HCT116 (cell line): ENCODE measurements at regions not wholly inside any gene's neighbourhood (a gene's known extent, or its start where the extent isn't known, plus 50 kb on each side); places are given as distances from the start of the nearest gene placed in this dataset.

Source experiments
- ATAC-seq: fragments of 200-7000 bp; cut with Tn5 transposase; 2 replicates; pipeline ENCODE4 v1.9.1; 2020; ENCODE audit warnings: mild to moderate bottlenecking, moderate library complexity
- BruUV-seq: library from RNA; stranded (reverse); fragments of 400-500 nt; replicated peaks from 2 replicates; lab custom pipeline; 2021; lab: Mats Ljungman, UMichigan
- CTCF ChIA-PET: fragments of 300-600 bp; sonication (Branson Sonifier 250); formaldehyde crosslinking; loops from one replicate; lab custom pipeline; 2021; ENCODE audit warnings: antibody characterized with exemption; lab: Charles Lee
- POLR2A ChIA-PET: fragments of 300-600, 350-600 bp; sonication (Branson Sonifier 250); formaldehyde crosslinking; loops from one replicate; lab custom pipeline; 2021; ENCODE audit warnings: antibody characterized with exemption; lab: Charles Lee
- RAD21 ChIA-PET, 2 experiments: fragments of 300-600 bp; sonication (Branson Sonifier 250); formaldehyde crosslinking; loops; one replicate each; lab custom pipeline; 2023; ENCODE audit warnings: low total read pairs in 2 of 2; ENCODE audit not compliant: uncharacterized antibody in 2 of 2, unreplicated experiment in 2 of 2, low non-redundant PET in 1 of 2; lab: Charles Lee
- DNase-seq: peaks from one replicate; pipeline ENCODE4 v3.0.0-alpha.2; 2010; ENCODE audit warnings: low read depth, low spot score
- H2AFZ ChIP-seq: fragments of 200-600 bp; shearing (Covaris generic), sonication (generic); 2 replicates; pipeline ENCODE4 v1.6.1; 2017; ENCODE audit warnings: low read depth, mixed run types, mixed read lengths, antibody characterized with exemption, low read length; ENCODE audit not compliant: poor library complexity, severe bottlenecking
- H3K27ac ChIP-seq: 2 replicates; pipeline ENCODE4 v1.5.1; 2012; ENCODE audit warnings: low read depth, low read length
- H3K27me3 ChIP-seq: fragments of 200-600 bp; sonication (generic); 2 replicates; pipeline ENCODE4 v1.6.1; 2016; ENCODE audit warnings: mixed run types, low read length, mixed read lengths; ENCODE audit not compliant: insufficient read depth
- H3K36me3 ChIP-seq, 2 experiments: fragments of 200-500 bp in 1 of 2; fragments of 200-600 bp in 1 of 2; sonication (Bioruptor generic) in 1 of 2; sonication (generic) in 1 of 2; 2 replicates each; pipeline versions ENCODE4 v1.5.1 to v1.6.1; 2014 to 2016; ENCODE audit warnings: low read length in 2 of 2, inconsistent platforms in 1 of 2, mixed read lengths in 1 of 2, mixed run types in 1 of 2; ENCODE audit not compliant: insufficient read depth in 2 of 2, control insufficient read depth in 1 of 2
- H3K4me1 ChIP-seq, 2 experiments: fragments of 200-600 bp in 1 of 2; sonication (generic) in 1 of 2; 2 replicates each; pipeline versions ENCODE4 v1.5.1 to v1.6.1; 2012 to 2017; ENCODE audit warnings: low read length in 2 of 2, inconsistent platforms in 1 of 2, mild to moderate bottlenecking in 1 of 2, mixed read lengths in 1 of 2, mixed run types in 1 of 2, moderate library complexity in 1 of 2; ENCODE audit not compliant: insufficient read depth in 2 of 2, control insufficient read depth in 1 of 2
- H3K4me2 ChIP-seq: fragments of 200-600 bp; sonication (generic); 2 replicates; pipeline ENCODE4 v1.6.1; 2017; ENCODE audit warnings: mixed run types, low read length, mixed read lengths
- H3K4me3 ChIP-seq, 2 experiments: fragments of 200-600 bp in 1 of 2; sonication (generic) in 1 of 2; replicated peaks in 1 of 2; 2 replicates each; pipeline ENCODE4 v1.5.1; 2011 to 2016; ENCODE audit warnings: low read length in 2 of 2, control low read depth in 1 of 2, low read depth in 1 of 2, mild to moderate bottlenecking in 1 of 2, mixed read lengths in 1 of 2, mixed run types in 1 of 2
- H3K79me2 ChIP-seq: fragments of 200-600 bp; sonication (generic); 2 replicates; pipeline ENCODE4 v1.6.1; 2017; ENCODE audit warnings: mild to moderate bottlenecking, mixed run types, low read length, moderate library complexity, mixed read lengths; ENCODE audit not compliant: insufficient read depth
- H3K9ac ChIP-seq: fragments of 200-600 bp; sonication (generic); 2 replicates; pipeline ENCODE4 v1.6.1; 2016; ENCODE audit warnings: low read length, mixed read lengths
- H3K9me2 ChIP-seq: fragments of 200-600 bp; sonication (generic), shearing (Covaris generic); 2 replicates; pipeline ENCODE4 v1.6.1; 2017; ENCODE audit warnings: mixed run types, mild to moderate bottlenecking, moderate library complexity; ENCODE audit not compliant: insufficient read depth
- H3K9me3 ChIP-seq, 2 experiments: fragments of 200-500 bp in 1 of 2; fragments of 200-600 bp in 1 of 2; sonication (Bioruptor generic) in 1 of 2; sonication (generic) in 1 of 2; 2 replicates each; pipeline ENCODE4 v1.6.1; 2014 to 2017; ENCODE audit warnings: low read length in 2 of 2, mixed read lengths in 2 of 2, inconsistent platforms in 1 of 2, low read depth in 1 of 2, mild to moderate bottlenecking in 1 of 2, mixed run types in 1 of 2, moderate library complexity in 1 of 2; ENCODE audit not compliant: control insufficient read depth in 1 of 2, insufficient read depth in 1 of 2
- H4K20me1 ChIP-seq: fragments of 200-600 bp; sonication (generic), shearing (Covaris generic); 2 replicates; pipeline ENCODE4 v1.6.1; 2017; ENCODE audit warnings: mixed run types, mild to moderate bottlenecking, moderate library complexity; ENCODE audit not compliant: insufficient read depth
- CBX3 ChIP-seq: IDR thresholded peaks from 2 replicates; pipeline ENCODE4 v1.6.1; 2012; ENCODE audit warnings: low read depth
- ELF1 ChIP-seq: IDR thresholded peaks from 2 replicates; pipeline ENCODE4 v1.6.1; 2012; ENCODE audit warnings: low read depth, borderline replicate concordance
- FOSL1 ChIP-seq: IDR thresholded peaks from 2 replicates; pipeline ENCODE4 v1.6.1; 2012; ENCODE audit warnings: low read depth
- RAD21 ChIP-seq: IDR thresholded peaks from 2 replicates; pipeline ENCODE4 v1.6.1; 2012; ENCODE audit warnings: low read depth, mild to moderate bottlenecking
- SP1 ChIP-seq: IDR thresholded peaks from 2 replicates; pipeline ENCODE4 v1.6.1; 2012; ENCODE audit warnings: low read depth
- SRF ChIP-seq: IDR thresholded peaks from 2 replicates; pipeline ENCODE4 v1.6.1; 2012; ENCODE audit warnings: low read depth
- intact Hi-C: fragments of 100-400 bp; cut with micrococcal nuclease; formaldehyde crosslinking; loops from 2 replicates; pipeline ENCODE4 v1.10.0; 2022

GRCh38 chr15:68503791-68504680 lies 72.1 kb upstream of the ITGA11 start:
- no TSS peak for BruUV-seq
- no peaks in the 10 kb centered on the region for H3K27me3 ChIP-seq
- no peaks in the 10 kb centered on the region for H3K79me2 ChIP-seq
- TF ChIP-seq ELF1 (no peak), SP1 (no peak), FOSL1 (no peak), CBX3 (no peak)
- ChIA-PET RAD21 (interaction anchor here in 1 of 2 experiments (0.7 kb wide), 1 partner anchor 24 kb away, joined by 3 read pairs; no protein-coding TSS in a partner anchor), CTCF (no interaction called here), POLR2A (no interaction called here)
- ATAC-seq (no peak), DNase-seq (no peak)
- no peak overlapping the region for H3K4me3 ChIP-seq
- intact Hi-C loops, result no loop called here
- H4K20me1 ChIP-seq, result no peaks in the 10 kb centered on the region
- no peaks in the 10 kb centered on the region for H3K4me1 ChIP-seq
- no peaks in the 10 kb centered on the region for H3K36me3 ChIP-seq
- H3K9me3 ChIP-seq, result no peaks in the 10 kb centered on the region
- no peak overlapping the region for H2AFZ ChIP-seq
- H3K4me2 ChIP-seq, result no peak overlapping the region
- no peaks in the 10 kb centered on the region for H3K9me2 ChIP-seq
- no peak overlapping the region for H3K9ac ChIP-seq
- H3K27ac ChIP-seq, result no peak overlapping the region

- no TSS peak for BruUV-seq
- ChIA-PET POLR2A (no interaction called here), CTCF (no interaction called here), RAD21 (no interaction called here)
- Histone ChIP-seq H3K4me2 (no peak overlapping the region), H3K79me2 (no peaks in the 10 kb centered on the region), H3K36me3 (no peaks in the 10 kb centered on the region), H3K9me3 (no peaks in the 10 kb centered on the region), H3K27me3 (no peaks in the 10 kb centered on the region), H4K20me1 (no peaks in the 10 kb centered on the region), H3K4me3 (no peak overlapping the region), H2AFZ (no peak overlapping the region), H3K4me1 (no peaks in the 10 kb centered on the region), H3K9ac (no peak overlapping the region), H3K27ac (no peak overlapping the region), H3K9me2 (no peaks in the 10 kb centered on the region)
- DNase-seq, result no peak
- intact Hi-C loops, result no loop called here
- no peak for ATAC-seq
- no peak for TF ChIP-seq RAD21
- TF ChIP-seq SRF, result no peak
Measured at GRCh38 chr15:68504681-68505170, 72.8 kb upstream of the ITGA11 start.
